Ovary (tissue), 3 donors: ENCODE measurements at regions not wholly inside any gene's neighbourhood (a gene's known extent, or its start where the extent isn't known, plus 50 kb on each side); places are given as distances from the start of the nearest gene placed in this dataset.
"Not testable (repeated sequence)": the region's sequence is repeated elsewhere in the genome, so short reads cannot be mapped to it uniquely, and the experiment has no call there.

Experiments used
- POLR2A ChIP-seq: fragments of 450-650 bp; IDR thresholded peaks from one replicate; pipeline ENCODE4 v1.6.1; 2017; ENCODE audit warnings: antibody characterized with exemption, mild to moderate bottlenecking, moderate library complexity
- TF ChIP-seq, protein P1 (sequence below), 3 donors: fragments of 450-650 bp in 2 of 3; fragments of 200-600 bp in 1 of 3; IDR thresholded peaks; one replicate each; pipeline versions ENCODE4 v1.5.1 to v1.8.0; 2016 to 2022; ENCODE audit warnings: antibody characterized with exemption in 3 of 3, mild to moderate bottlenecking in 1 of 3
- donor health status: DM: no; HTN: no; CAD: no.

DNA sequence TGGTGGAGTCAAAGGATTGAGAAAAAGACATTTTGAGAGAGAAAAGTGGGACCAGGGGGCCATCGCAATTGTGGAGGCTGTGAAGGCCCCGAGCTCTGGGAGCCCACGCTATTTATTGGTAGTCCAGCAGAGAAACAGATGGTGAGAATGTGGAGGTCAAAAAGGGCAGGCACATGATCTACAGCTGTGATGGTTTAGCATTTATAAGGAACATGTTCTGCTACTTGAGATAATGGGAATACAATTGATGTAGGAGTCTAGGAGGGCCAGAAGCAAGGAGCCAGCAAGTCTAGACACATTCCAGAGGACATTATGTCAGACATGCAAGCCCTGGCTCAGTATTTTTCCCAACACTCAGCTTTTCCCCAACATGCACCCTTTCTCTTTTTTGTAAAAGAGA is 283.4 kb upstream of the MTPN start:
- TF ChIP-seq, protein P1, sequence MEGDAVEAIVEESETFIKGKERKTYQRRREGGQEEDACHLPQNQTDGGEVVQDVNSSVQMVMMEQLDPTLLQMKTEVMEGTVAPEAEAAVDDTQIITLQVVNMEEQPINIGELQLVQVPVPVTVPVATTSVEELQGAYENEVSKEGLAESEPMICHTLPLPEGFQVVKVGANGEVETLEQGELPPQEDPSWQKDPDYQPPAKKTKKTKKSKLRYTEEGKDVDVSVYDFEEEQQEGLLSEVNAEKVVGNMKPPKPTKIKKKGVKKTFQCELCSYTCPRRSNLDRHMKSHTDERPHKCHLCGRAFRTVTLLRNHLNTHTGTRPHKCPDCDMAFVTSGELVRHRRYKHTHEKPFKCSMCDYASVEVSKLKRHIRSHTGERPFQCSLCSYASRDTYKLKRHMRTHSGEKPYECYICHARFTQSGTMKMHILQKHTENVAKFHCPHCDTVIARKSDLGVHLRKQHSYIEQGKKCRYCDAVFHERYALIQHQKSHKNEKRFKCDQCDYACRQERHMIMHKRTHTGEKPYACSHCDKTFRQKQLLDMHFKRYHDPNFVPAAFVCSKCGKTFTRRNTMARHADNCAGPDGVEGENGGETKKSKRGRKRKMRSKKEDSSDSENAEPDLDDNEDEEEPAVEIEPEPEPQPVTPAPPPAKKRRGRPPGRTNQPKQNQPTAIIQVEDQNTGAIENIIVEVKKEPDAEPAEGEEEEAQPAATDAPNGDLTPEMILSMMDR (IDR thresholded peaks at IDR 0.05), result not testable (repeated sequence)
- TF ChIP-seq POLR2A, result not testable (repeated sequence)
